ENCODE measurements at regions not wholly inside any gene's neighbourhood (a gene's known extent, or its start where the extent isn't known, plus 50 kb on each side); places are given as distances from the start of the nearest gene placed in this dataset.

GRCh38 chr2:41127351-41127750, 675.5 kb upstream of the SLC8A1 start:
- no peak for TF ChIP-seq CTCF (conservative IDR thresholded peaks at IDR 0.05)
- no peak for TF ChIP-seq ZFX (IDR thresholded peaks at IDR 0.05)
- no peak overlapping the region for H3K27ac ChIP-seq

DNA sequence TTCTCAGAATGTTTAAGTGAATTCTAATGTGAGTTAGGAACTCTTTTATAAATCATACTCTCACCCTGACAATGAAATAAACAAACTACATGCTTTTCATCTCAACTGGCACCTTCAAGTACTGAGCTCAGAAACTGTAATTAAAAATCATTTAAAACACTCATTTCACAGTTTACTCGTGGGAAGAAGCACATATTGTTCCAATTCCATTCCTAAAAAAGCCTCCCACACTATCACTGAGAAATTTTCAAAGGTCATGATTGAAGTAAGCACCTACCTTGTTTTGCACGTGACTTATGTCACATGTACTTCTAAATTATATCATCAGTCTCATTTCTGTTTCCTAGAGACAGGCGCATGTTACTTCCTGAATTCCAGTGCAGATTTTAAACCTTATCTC, 678.1 kb upstream of the SLC8A1 start:
- TF ChIP-seq CTCF (conservative IDR thresholded peaks at IDR 0.05) (no peak), ZFX (IDR thresholded peaks at IDR 0.05) (no peak)
- no peak overlapping the region for H3K27ac ChIP-seq

DNA sequence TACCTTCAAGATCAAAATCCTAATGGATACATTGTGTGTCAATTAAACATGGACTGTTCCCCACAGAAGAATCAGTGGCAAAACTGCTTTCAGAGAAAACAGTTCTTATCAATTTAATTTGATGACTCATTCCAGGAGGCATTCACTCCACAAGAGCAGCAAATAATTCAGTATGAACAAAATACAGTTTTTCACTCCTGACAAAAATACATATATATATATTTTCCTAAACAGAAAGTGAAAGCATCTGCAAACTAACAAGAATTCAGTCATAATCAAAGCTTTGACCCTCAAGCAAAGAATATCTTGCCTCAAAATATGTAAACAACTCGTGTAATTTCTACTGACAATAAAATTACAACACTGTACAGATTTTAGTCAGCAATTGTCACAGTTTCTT, 685.1 kb upstream of the SLC8A1 start:
- no peak overlapping the region for H3K27ac ChIP-seq
- TF ChIP-seq ZFX (IDR thresholded peaks at IDR 0.05) (no peak), CTCF (conservative IDR thresholded peaks at IDR 0.05) (no peak)

DNA sequence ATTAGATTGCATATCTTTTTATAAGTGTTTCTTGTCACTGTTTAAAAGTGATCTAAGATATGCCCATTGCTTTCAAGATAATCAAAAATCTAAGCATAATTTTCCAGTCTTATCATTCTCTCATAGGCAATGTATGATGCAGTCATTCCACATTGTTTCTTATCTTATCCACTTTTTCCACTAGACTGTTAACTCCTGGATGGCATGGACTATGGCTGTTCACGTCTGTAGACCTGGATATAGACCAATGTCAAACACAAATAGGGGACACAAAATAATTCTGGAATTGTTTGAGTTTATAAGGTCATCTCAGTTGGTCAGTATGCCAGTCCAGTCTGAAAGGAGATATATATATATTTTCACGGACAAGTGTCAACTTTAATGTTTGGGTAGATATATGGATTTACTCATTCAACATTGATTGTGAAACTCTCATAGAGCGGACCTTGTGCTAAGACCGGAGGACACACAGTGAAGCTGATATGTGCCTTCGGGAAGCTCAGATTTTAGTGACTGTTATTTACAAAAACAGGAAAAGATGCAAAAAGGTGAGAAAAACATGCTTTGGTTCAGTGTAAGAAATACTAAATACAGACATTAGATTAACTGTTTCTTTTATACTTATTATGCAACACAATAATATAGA, 689.4 kb upstream of the SLC8A1 start:
- no peak overlapping the region for H3K27ac ChIP-seq
- TF ChIP-seq ZFX (IDR thresholded peaks at IDR 0.05) (no peak), CTCF (conservative IDR thresholded peaks at IDR 0.05) (no peak)

- H3K27ac ChIP-seq = no peak overlapping the region
- TF ChIP-seq ZFX (IDR thresholded peaks at IDR 0.05) = no peak
- no peak for TF ChIP-seq CTCF (conservative IDR thresholded peaks at IDR 0.05)
Observed at GRCh38 chr2:41142478-41142877, 690.6 kb upstream of the SLC8A1 start.

- TF ChIP-seq CTCF (conservative IDR thresholded peaks at IDR 0.05) = no peak
- no peak for TF ChIP-seq ZFX (IDR thresholded peaks at IDR 0.05)
- H3K27ac ChIP-seq = no peak overlapping the region
Observed at GRCh38 chr2:41145066-41145465, 693.2 kb upstream of the SLC8A1 start.

DNA sequence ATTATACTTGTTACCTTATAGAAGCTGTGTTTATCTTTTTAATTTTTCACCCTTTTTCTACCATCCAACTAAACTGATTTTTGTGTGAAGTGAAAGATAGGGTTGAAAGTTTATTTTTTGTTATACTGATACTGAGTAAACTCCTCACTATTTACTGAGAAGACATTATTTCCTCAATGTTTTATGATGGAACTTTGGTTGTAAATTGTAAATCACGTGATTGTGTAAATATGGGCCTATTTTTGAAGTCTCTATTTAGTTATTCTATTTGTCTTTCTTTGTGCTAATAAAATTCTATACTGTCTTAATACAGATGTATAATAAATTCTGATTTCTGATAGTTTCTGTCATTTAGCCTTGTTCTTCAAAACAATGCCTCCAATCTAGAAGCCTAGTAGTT, 697.2 kb upstream of the SLC8A1 start:
- H3K27ac ChIP-seq = no peak overlapping the region
- TF ChIP-seq ZFX (IDR thresholded peaks at IDR 0.05) = no peak
- no peak for TF ChIP-seq CTCF (conservative IDR thresholded peaks at IDR 0.05)
